ENCODE measurements at regions not wholly inside any gene's neighbourhood (a gene's known extent, or its start where the extent isn't known, plus 50 kb on each side); places are given as distances from the start of the nearest gene placed in this dataset.
"Not testable (repeated sequence)": the region's sequence is repeated elsewhere in the genome, so short reads cannot be mapped to it uniquely, and the experiment has no call there.

DNA sequence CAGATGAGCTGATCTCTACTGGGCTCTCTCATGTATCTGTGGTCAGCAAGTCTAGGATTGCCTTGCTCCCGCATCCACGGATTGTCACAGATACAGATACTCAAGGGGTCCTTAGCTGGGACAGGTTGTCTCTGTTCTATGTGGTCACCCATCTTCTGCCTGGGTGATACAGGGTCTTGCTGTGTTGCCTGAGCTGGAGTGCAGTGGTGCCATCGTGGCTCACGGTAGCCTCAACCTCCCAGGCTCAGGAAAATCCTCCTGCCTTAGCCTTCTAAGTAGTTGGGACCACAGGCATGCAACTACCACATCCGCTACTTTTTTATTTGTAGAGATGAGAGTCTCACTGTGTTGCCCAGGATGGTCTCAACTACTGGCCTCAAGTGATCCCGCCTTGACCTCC lies 72.5 kb upstream of the ZNF217 start:
- Histone ChIP-seq H3K9me3 (ENCODE audit: control insufficient read depth, low read length) (no peaks in the 10 kb centered on the region), H3K4me1 (ENCODE audit: control insufficient read depth, insufficient read depth, low read length) (peaks cover 8% of the 10 kb centered on the region), H3K27me3 (ENCODE audit: control insufficient read depth, insufficient read depth, low read length, poor library complexity, severe bottlenecking) (no peaks in the 10 kb centered on the region), H3K27ac (ENCODE audit: insufficient read depth, low read depth, low read length, poor library complexity, severe bottlenecking) (no peak overlapping the region), H3K36me3 (ENCODE audit: control insufficient read depth, insufficient read depth, low read length) (no peaks in the 10 kb centered on the region), H3K4me3 (ENCODE audit: insufficient read depth, low read depth, low read length) (no peak overlapping the region)
- WGBS, 2 experiments: 93 to 96% methylated on average over 6 of the region's 6 CpGs

DNA sequence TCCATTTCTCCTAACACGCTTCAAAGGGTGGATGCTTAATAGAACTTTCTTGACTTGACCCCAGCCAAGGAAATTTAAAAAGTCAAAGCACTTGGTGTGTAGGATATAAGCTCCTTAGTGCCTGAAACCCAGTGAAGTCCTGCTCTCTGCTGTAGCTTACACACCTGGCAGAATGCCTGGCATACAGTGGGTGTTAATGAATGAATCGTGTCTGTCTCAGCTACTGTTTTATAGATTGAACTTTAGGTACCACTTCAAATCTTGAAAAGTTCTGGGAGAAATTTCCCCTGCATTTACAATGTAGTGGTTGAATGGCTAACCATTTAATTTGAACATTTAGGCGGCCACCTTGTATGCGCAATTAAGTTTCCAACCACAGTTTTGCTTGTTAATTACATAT lies 70.5 kb upstream of the ZNF217 start:
- Histone ChIP-seq H3K9me3 (ENCODE audit: control insufficient read depth, low read length) (no peaks in the 10 kb centered on the region), H3K4me1 (ENCODE audit: control insufficient read depth, insufficient read depth, low read length) (peaks cover 19% of the 10 kb centered on the region), H3K27ac (ENCODE audit: insufficient read depth, low read depth, low read length, poor library complexity, severe bottlenecking) (no peak overlapping the region), H3K36me3 (ENCODE audit: control insufficient read depth, insufficient read depth, low read length) (no peaks in the 10 kb centered on the region), H3K4me3 (ENCODE audit: insufficient read depth, low read depth, low read length) (no peak overlapping the region), H3K27me3 (ENCODE audit: control insufficient read depth, insufficient read depth, low read length, poor library complexity, severe bottlenecking) (no peaks in the 10 kb centered on the region)
- WGBS, 2 experiments: 97 to 100% methylated on average over 4 of the region's 4 CpGs

DNA sequence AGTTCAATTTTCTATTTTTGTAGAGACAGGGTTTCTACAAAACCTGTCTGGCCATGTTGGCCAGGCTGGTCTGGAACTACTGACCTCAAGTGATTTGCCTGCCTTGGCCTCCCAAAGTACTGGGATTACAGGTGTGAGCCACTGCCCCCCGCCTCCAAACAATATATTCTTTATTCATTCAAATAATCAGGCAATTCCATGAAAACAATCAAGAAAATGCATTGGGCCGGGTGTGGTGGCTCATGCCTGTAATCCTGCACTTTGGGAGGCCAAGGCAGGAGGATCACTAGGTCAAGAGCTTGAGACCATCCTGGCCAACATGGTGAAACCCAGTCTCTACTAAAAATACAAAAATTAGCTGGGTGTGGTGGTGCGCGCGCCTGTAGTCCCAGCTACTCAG lies 69.9 kb upstream of the ZNF217 start:
- WGBS, 2 experiments: 85 to 91% methylated on average over 5 of the region's 5 CpGs
- peaks cover 19% of the 10 kb centered on the region for H3K4me1 ChIP-seq (ENCODE audit: control insufficient read depth, insufficient read depth, low read length)
- not testable (repeated sequence) for H3K27ac ChIP-seq (ENCODE audit: insufficient read depth, low read depth, low read length, poor library complexity, severe bottlenecking); H3K4me3 ChIP-seq (ENCODE audit: insufficient read depth, low read depth, low read length); H3K36me3 ChIP-seq (ENCODE audit: control insufficient read depth, insufficient read depth, low read length); H3K27me3 ChIP-seq (ENCODE audit: control insufficient read depth, insufficient read depth, low read length, poor library complexity, severe bottlenecking); H3K9me3 ChIP-seq (ENCODE audit: control insufficient read depth, low read length)

DNA sequence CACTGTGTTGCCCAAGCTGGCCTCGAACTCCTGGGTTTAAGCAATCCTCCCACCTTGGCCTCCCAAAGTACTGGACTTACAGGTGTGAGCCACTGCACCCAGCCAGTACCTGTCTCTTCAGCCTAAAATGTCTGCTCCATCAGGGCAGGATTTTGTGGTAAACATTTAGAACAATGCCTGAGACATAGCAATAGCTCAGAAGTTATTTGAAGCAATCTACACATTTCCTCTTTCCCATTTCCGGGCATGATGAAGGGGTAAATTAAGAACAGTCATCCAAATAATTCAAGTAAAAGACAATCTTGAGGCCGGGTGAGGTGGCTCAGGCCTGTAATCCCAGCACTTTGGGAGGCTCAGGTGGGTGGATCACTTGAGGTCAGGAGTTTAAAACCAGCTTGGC lies 69.0 kb upstream of the ZNF217 start:
- Histone ChIP-seq H3K27ac (ENCODE audit: insufficient read depth, low read depth, low read length, poor library complexity, severe bottlenecking) (no peak overlapping the region), H3K9me3 (ENCODE audit: control insufficient read depth, low read length) (no peaks in the 10 kb centered on the region), H3K4me1 (ENCODE audit: control insufficient read depth, insufficient read depth, low read length) (peaks cover 19% of the 10 kb centered on the region), H3K36me3 (ENCODE audit: control insufficient read depth, insufficient read depth, low read length) (no peaks in the 10 kb centered on the region), H3K27me3 (ENCODE audit: control insufficient read depth, insufficient read depth, low read length, poor library complexity, severe bottlenecking) (no peaks in the 10 kb centered on the region), H3K4me3 (ENCODE audit: insufficient read depth, low read depth, low read length) (no peak overlapping the region)
- WGBS, 2 experiments: 79 to 93% methylated on average over 3 of the region's 3 CpGs

DNA sequence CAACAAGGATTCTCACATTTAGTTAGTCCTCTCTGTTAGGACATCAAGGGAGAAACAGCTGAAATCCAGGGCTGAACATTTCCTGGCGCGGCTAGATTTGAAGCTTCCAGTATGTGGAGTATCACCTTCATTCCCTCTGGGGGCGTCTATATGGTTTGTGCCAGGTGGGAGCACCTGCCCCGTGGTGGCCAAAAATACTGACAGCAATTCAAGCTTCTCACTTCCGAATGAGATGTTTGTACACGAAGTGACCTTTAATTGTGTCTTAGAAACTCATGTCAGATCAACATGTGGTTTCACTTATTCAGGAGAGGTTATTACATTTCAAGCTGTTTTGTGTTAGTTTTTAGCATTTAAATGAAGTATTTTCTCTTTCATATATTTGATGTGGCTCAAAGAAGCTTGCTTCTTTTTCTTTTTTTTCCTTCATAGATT lies 67.3 kb upstream of the ZNF217 start:
- no peak overlapping the region for H3K4me3 ChIP-seq (ENCODE audit: insufficient read depth, low read depth, low read length)

DNA sequence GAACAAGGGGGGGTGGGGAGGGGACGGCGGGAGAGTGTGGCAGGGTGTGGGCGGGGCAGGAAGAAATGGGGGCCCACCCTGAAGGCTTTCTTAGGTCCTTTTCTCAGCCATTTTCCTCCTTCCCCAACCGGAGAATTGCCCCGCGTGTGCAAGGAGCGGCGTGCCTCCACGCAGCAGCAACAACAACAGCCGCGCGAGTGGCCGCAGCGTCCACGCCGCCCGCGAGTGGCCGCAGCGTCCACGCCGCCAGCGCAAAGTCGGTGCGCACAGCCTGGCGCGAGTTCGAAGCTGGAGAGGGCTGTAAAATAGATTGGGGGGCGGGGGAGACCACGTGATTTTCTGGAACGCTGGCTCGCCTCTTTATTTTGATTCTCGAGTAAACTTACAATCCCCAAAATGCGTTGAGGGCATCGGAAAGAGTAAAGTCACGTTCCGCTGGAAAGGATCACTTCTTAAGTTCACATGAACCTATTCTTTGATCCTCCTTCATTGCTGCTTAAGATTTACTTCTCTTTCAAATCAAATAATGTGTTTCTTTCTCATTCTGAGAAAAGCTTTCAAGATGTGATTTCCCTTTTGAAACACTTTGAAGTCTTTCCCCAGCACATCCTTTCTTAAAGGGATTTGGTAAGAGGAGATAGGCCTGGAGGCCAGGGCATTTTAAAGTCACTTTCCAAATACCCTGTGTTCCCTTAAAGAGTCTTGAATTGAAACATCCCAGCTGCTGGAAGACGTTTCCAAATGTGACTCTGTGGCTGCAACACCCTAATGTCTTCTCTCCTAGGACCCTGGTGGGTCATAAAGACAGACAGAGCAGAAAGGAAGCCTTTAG lies 66.7 kb upstream of the ZNF217 start:
- H3K36me3 ChIP-seq (ENCODE audit: control insufficient read depth, insufficient read depth, low read length): no peaks in the 10 kb centered on the region
- 87 to 89% methylated on average over 38 of the region's 38 CpGs for WGBS, 2 experiments
- H3K9me3 ChIP-seq (ENCODE audit: control insufficient read depth, low read length): no peaks in the 10 kb centered on the region
- H3K4me1 ChIP-seq (ENCODE audit: control insufficient read depth, insufficient read depth, low read length): peaks cover 19% of the 10 kb centered on the region
- peak overlapping the region; percentile 74 for H3K27ac ChIP-seq (ENCODE audit: insufficient read depth, low read depth, low read length, poor library complexity, severe bottlenecking)
- no peak overlapping the region for H3K4me3 ChIP-seq (ENCODE audit: insufficient read depth, low read depth, low read length)
- H3K27me3 ChIP-seq (ENCODE audit: control insufficient read depth, insufficient read depth, low read length, poor library complexity, severe bottlenecking): no peaks in the 10 kb centered on the region

More for the DNA sequence above, 67.3 kb upstream of the ZNF217 start:
- no peaks in the 10 kb centered on the region for H3K27me3 ChIP-seq (ENCODE audit: control insufficient read depth, insufficient read depth, low read length, poor library complexity, severe bottlenecking)
- no peaks in the 10 kb centered on the region for H3K36me3 ChIP-seq (ENCODE audit: control insufficient read depth, insufficient read depth, low read length)
- 79 to 85% methylated on average over 6 of the region's 6 CpGs for WGBS, 2 experiments
- peak overlapping the region; percentile 74 for H3K27ac ChIP-seq (ENCODE audit: insufficient read depth, low read depth, low read length, poor library complexity, severe bottlenecking)
- H3K4me1 ChIP-seq (ENCODE audit: control insufficient read depth, insufficient read depth, low read length): peaks cover 19% of the 10 kb centered on the region
- no peaks in the 10 kb centered on the region for H3K9me3 ChIP-seq (ENCODE audit: control insufficient read depth, low read length)

DNA sequence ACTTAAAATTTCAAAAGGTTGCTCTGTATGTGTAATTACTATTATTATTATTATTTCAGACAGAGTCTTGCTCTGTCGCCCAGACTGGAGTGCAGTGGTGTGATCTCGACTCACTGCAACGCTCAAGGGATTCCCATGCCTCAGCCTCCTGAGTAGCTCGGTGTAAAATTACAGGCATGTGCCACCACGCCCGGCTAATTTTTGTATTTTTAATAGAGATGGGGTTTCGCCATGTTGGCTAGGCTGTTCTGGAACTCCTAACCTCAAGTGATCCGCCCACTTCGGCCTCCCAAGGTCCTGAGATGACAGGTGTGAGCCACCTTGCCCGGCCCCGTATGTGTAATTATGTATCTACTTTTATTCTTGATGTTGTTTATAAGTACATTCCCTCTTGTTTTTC lies 65.3 kb upstream of the ZNF217 start:
- H3K27ac ChIP-seq (ENCODE audit: insufficient read depth, low read depth, low read length, poor library complexity, severe bottlenecking): no peak overlapping the region
- H3K27me3 ChIP-seq (ENCODE audit: control insufficient read depth, insufficient read depth, low read length, poor library complexity, severe bottlenecking): no peaks in the 10 kb centered on the region
- H3K36me3 ChIP-seq (ENCODE audit: control insufficient read depth, insufficient read depth, low read length): no peaks in the 10 kb centered on the region
- no peak overlapping the region for H3K4me3 ChIP-seq (ENCODE audit: insufficient read depth, low read depth, low read length)
- H3K9me3 ChIP-seq (ENCODE audit: control insufficient read depth, low read length): no peaks in the 10 kb centered on the region
- peaks cover 19% of the 10 kb centered on the region for H3K4me1 ChIP-seq (ENCODE audit: control insufficient read depth, insufficient read depth, low read length)
- 93 to 94% methylated on average over 9 to 10 of the region's 11 CpGs for WGBS, 2 experiments

DNA sequence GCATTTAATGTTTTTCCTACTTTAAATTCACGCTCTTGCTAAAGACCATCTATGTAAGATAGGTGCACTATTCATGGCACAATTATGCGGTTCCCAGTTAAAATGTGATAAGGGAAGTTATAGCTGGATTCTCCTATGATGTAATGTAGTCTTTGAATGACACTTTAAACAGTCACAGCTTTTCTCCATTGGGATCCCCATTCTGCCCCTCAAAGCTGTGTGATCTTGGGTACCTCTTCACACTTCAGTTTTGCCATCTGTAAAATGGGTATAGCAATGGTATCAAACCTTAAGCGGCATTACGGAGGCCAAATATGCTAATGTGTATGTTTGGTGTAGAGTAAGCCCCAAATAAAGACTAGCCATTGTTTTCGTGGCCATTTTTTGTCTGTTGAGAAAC lies 64.7 kb upstream of the ZNF217 start:
- Histone ChIP-seq H3K4me1 (ENCODE audit: control insufficient read depth, insufficient read depth, low read length) (peaks cover 19% of the 10 kb centered on the region), H3K27me3 (ENCODE audit: control insufficient read depth, insufficient read depth, low read length, poor library complexity, severe bottlenecking) (no peaks in the 10 kb centered on the region), H3K27ac (ENCODE audit: insufficient read depth, low read depth, low read length, poor library complexity, severe bottlenecking) (no peak overlapping the region), H3K36me3 (ENCODE audit: control insufficient read depth, insufficient read depth, low read length) (no peaks in the 10 kb centered on the region), H3K9me3 (ENCODE audit: control insufficient read depth, low read length) (no peaks in the 10 kb centered on the region), H3K4me3 (ENCODE audit: insufficient read depth, low read depth, low read length) (no peak overlapping the region)
- 94 to 96% methylated on average over 5 of the region's 5 CpGs for WGBS, 2 experiments

DNA sequence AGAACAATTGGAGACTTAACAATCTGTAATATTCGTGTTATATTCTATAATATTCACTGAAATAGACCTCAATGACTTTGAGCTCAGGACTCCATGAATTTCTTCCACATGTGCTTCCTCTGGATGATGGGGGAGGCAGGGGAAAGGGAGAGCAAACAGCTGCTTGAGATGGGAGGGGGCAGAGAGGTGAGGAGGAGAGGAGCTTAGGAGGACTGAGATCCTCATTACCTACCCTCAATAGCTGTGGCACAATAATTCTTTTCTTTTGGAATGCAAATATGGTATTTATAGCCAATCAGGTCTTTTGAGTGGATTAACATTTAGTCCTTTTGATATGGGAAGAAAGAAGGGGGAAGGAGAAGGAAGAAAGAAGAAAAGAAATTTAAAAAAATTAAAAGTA lies 64.1 kb upstream of the ZNF217 start:
- no peak overlapping the region for H3K27ac ChIP-seq (ENCODE audit: insufficient read depth, low read depth, low read length, poor library complexity, severe bottlenecking)
- H3K9me3 ChIP-seq (ENCODE audit: control insufficient read depth, low read length): no peaks in the 10 kb centered on the region
- no peaks in the 10 kb centered on the region for H3K36me3 ChIP-seq (ENCODE audit: control insufficient read depth, insufficient read depth, low read length)
- WGBS, 2 experiments: 43% methylated on average over 1 of the region's 1 CpG; no CpG with 5 or more reads in 1 of the 2 experiments
- no peak overlapping the region for H3K4me3 ChIP-seq (ENCODE audit: insufficient read depth, low read depth, low read length)
- peaks cover 19% of the 10 kb centered on the region for H3K4me1 ChIP-seq (ENCODE audit: control insufficient read depth, insufficient read depth, low read length)
- H3K27me3 ChIP-seq (ENCODE audit: control insufficient read depth, insufficient read depth, low read length, poor library complexity, severe bottlenecking): no peaks in the 10 kb centered on the region

DNA sequence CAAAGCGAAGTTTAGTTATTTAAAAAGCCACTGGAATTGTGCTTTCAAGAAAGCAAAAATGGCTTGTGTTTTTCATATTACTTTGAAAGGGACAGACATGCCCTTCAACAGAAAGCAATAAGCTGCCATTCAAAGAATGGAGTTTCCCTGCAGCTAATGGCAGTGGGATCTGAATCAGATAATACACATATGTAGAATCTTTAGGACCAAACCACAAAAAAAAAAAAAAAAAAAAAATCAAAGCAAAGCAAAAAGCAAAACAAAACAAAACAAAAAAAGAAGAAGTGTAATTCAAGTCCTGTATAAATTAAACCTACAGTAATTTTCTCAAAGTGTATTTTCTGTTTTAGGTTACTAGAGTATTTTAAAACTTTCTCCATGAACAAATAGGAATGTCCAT lies 63.6 kb upstream of the ZNF217 start:
- WGBS, 2 experiments: 100% methylated on average over 1 of the region's 1 CpG
- H3K4me3 ChIP-seq (ENCODE audit: insufficient read depth, low read depth, low read length): no peak overlapping the region
- no peaks in the 10 kb centered on the region for H3K36me3 ChIP-seq (ENCODE audit: control insufficient read depth, insufficient read depth, low read length)
- no peak overlapping the region for H3K27ac ChIP-seq (ENCODE audit: insufficient read depth, low read depth, low read length, poor library complexity, severe bottlenecking)
- H3K4me1 ChIP-seq (ENCODE audit: control insufficient read depth, insufficient read depth, low read length): peaks cover 19% of the 10 kb centered on the region
- no peaks in the 10 kb centered on the region for H3K9me3 ChIP-seq (ENCODE audit: control insufficient read depth, low read length)
- H3K27me3 ChIP-seq (ENCODE audit: control insufficient read depth, insufficient read depth, low read length, poor library complexity, severe bottlenecking): no peaks in the 10 kb centered on the region
